ENCODE measurements at regions not wholly inside any gene's neighbourhood (a gene's known extent, or its start where the extent isn't known, plus 50 kb on each side); places are given as distances from the start of the nearest gene placed in this dataset.

DNA sequence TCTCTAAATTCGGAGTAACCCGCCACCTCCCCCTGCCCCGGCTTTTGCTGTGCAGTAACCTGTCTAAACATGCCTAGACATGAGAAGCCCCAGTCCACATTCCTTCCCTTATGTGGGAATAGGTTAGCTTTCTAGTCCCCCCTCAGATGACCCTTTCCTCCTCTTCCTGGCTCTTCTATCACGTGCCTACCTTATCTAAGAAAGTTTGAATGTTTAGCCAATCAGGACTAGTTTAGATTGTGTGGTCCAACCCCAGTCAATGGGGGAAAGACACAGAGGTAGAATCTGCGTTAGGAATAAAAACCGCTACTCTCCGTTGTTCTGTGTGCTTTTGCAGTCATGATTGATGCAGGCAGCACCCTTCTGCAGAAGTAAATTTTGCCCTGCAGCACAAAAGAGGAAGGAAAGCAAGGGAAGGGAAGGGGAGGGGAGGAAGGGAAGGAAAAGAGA lies 69.0 kb upstream of the CD93 start:
- TF ChIP-seq FOXM1 (IDR thresholded peaks at IDR 0.05; ENCODE audit: borderline replicate concordance) (no peak), BHLHE40 (IDR thresholded peaks at IDR 0.05; ENCODE audit: borderline replicate concordance) (no peak), LEF1 (IDR thresholded peaks at IDR 0.05; ENCODE audit: borderline replicate concordance) (no peak), L3MBTL2 (conservative IDR thresholded peaks at IDR 0.05) (no peak), SP1 (IDR thresholded peaks at IDR 0.05) (no peak), SUZ12 (IDR thresholded peaks at IDR 0.05) (no peak), ARNT (IDR thresholded peaks at IDR 0.05) (no peak), ELF4 (IDR thresholded peaks at IDR 0.05) (no peak), FOXA1 (IDR thresholded peaks at IDR 0.05) (no peak), HDGF (IDR thresholded peaks at IDR 0.05; ENCODE audit: borderline replicate concordance) (no peak), TARDBP (IDR thresholded peaks at IDR 0.05) (no peak), NFRKB (IDR thresholded peaks at IDR 0.05) (no peak)

Measured in HEK293T (cell line).